GM19351 (cell line): ENCODE measurements at regions not wholly inside any gene's neighbourhood (a gene's known extent, or its start where the extent isn't known, plus 50 kb on each side); places are given as distances from the start of the nearest gene placed in this dataset.
"Not testable (repeated sequence)": the region's sequence is repeated elsewhere in the genome, so short reads cannot be mapped to it uniquely, and the experiment has no call there.

Experiments used
- ATAC-seq: cut with Tn5 transposase; IDR thresholded peaks from one replicate; pipeline ENCODE4 v1.9.1; 2021; ENCODE audit warnings: mild to moderate bottlenecking, moderate library complexity; ENCODE audit not compliant: unreplicated experiment

- no peak for ATAC-seq
Observed at GRCh38 chr2:51997571-51997970, 965.6 kb upstream of the NRXN1 start.

GRCh38 chr2:51995293-51995692 is 963.4 kb upstream of the NRXN1 start:
- ATAC-seq = no peak

- no peak for ATAC-seq
Observed at GRCh38 chr2:51994123-51994763, 962.3 kb upstream of the NRXN1 start.

- no peak for ATAC-seq
Observed at GRCh38 chr2:51990684-51991083, 958.8 kb upstream of the NRXN1 start.

GRCh38 chr2:51986101-51986500 is 954.2 kb upstream of the NRXN1 start:
- no peak for ATAC-seq

- ATAC-seq = no peak
Observed at GRCh38 chr2:51981783-51982182, 949.9 kb upstream of the NRXN1 start.

GRCh38 chr2:51976623-51977022 is 944.7 kb upstream of the NRXN1 start:
- ATAC-seq = no peak

GRCh38 chr2:51971136-51971535 is 939.2 kb upstream of the NRXN1 start:
- no peak for ATAC-seq

GRCh38 chr2:51969347-51969746 is 937.4 kb upstream of the NRXN1 start:
- no peak for ATAC-seq

GRCh38 chr2:51960841-51961335 is 929.0 kb upstream of the NRXN1 start:
- ATAC-seq = no peak

- ATAC-seq = no peak
Observed at GRCh38 chr2:51960281-51960680, 928.3 kb upstream of the NRXN1 start.

GRCh38 chr2:51959696-51960095 is 927.8 kb upstream of the NRXN1 start:
- no peak for ATAC-seq

- no peak for ATAC-seq
Observed at GRCh38 chr2:51953931-51954330, 922.0 kb upstream of the NRXN1 start.

- ATAC-seq = no peak
Observed at GRCh38 chr2:51921076-51921475, 889.1 kb upstream of the NRXN1 start.

- ATAC-seq = no peak
Observed at GRCh38 chr2:51920509-51920908, 888.6 kb upstream of the NRXN1 start.

- no peak for ATAC-seq
Observed at GRCh38 chr2:51919395-51919794, 887.5 kb upstream of the NRXN1 start.

GRCh38 chr2:51918113-51918512 is 886.2 kb upstream of the NRXN1 start:
- ATAC-seq = no peak

GRCh38 chr2:51903728-51904127 is 871.8 kb upstream of the NRXN1 start:
- ATAC-seq = no peak

- no peak for ATAC-seq
Observed at GRCh38 chr2:51899643-51900042, 867.7 kb upstream of the NRXN1 start.

GRCh38 chr2:51894584-51894983 is 862.7 kb upstream of the NRXN1 start:
- not testable (repeated sequence) for ATAC-seq

- ATAC-seq = no peak
Observed at GRCh38 chr2:51888120-51888519, 856.2 kb upstream of the NRXN1 start.

GRCh38 chr2:51881673-51882072 is 849.7 kb upstream of the NRXN1 start:
- no peak for ATAC-seq

- ATAC-seq = no peak
Observed at GRCh38 chr2:51880153-51880552, 848.2 kb upstream of the NRXN1 start.
